Adipocyte (in vitro differentiated cells): ENCODE measurements at regions not wholly inside any gene's neighbourhood (a gene's known extent, or its start where the extent isn't known, plus 50 kb on each side); places are given as distances from the start of the nearest gene placed in this dataset.

ENCODE experiments used
- DNase-seq: peaks from one replicate; pipeline ENCODE4 v3.0.0-alpha.2; 2015; ENCODE audit warnings: low read depth
- H3K27me3 ChIP-seq: replicated peaks from 2 replicates; pipeline ENCODE4 v1.7.0; 2013; ENCODE audit warnings: mild to moderate bottlenecking, low read length, moderate library complexity; ENCODE audit not compliant: control insufficient read depth, insufficient read depth
- H3K36me3 ChIP-seq: 2 replicates; pipeline ENCODE4 v1.7.0; 2013; ENCODE audit warnings: low read length, mild to moderate bottlenecking, moderate library complexity; ENCODE audit not compliant: control insufficient read depth, insufficient read depth, severe bottlenecking
- H3K4me1 ChIP-seq: 2 replicates; pipeline ENCODE4 v1.7.0; 2013; ENCODE audit warnings: mild to moderate bottlenecking, low read length, moderate library complexity; ENCODE audit not compliant: control insufficient read depth, insufficient read depth
- H3K4me3 ChIP-seq: 2 replicates; pipeline ENCODE4 v1.7.0; 2013; ENCODE audit warnings: mild to moderate bottlenecking, low read length, moderate library complexity
- H3K9ac ChIP-seq: 2 replicates; pipeline ENCODE4 v1.7.0; 2013; ENCODE audit warnings: mild to moderate bottlenecking, low read length, moderate library complexity
- H3K9me3 ChIP-seq: 2 replicates; pipeline ENCODE4 v1.7.0; 2013; ENCODE audit warnings: mild to moderate bottlenecking, low read length, moderate library complexity; ENCODE audit not compliant: control insufficient read depth

- Histone ChIP-seq H3K27me3 (peaks cover 9% of the 10 kb centered on the region), H3K36me3 (no peaks in the 10 kb centered on the region), H3K9ac (no peak overlapping the region), H3K9me3 (peaks cover 8% of the 10 kb centered on the region), H3K4me1 (no peaks in the 10 kb centered on the region), H3K4me3 (no peak overlapping the region)
- no peak for DNase-seq
These were observed 225.2 kb downstream of the BUD13 start for GRCh38 chr11:116547571-116547970.

- Histone ChIP-seq H3K4me1 (no peaks in the 10 kb centered on the region), H3K9me3 (peaks cover 8% of the 10 kb centered on the region), H3K36me3 (no peaks in the 10 kb centered on the region), H3K27me3 (peaks cover 21% of the 10 kb centered on the region), H3K4me3 (no peak overlapping the region), H3K9ac (no peak overlapping the region)
- no peak for DNase-seq
These were observed 226.9 kb downstream of the BUD13 start for GRCh38 chr11:116545912-116546311.

- H3K9ac ChIP-seq = no peak overlapping the region
- peaks cover 12% of the 10 kb centered on the region for H3K9me3 ChIP-seq
- no peaks in the 10 kb centered on the region for H3K36me3 ChIP-seq
- DNase-seq = no peak
- peaks cover 26% of the 10 kb centered on the region for H3K27me3 ChIP-seq
- no peaks in the 10 kb centered on the region for H3K4me1 ChIP-seq
- no peak overlapping the region for H3K4me3 ChIP-seq
These were observed 228.1 kb downstream of the BUD13 start for GRCh38 chr11:116544721-116545120.

- no peak overlapping the region for H3K9ac ChIP-seq
- H3K4me1 ChIP-seq = no peaks in the 10 kb centered on the region
- H3K9me3 ChIP-seq = peaks cover 15% of the 10 kb centered on the region
- no peak overlapping the region for H3K4me3 ChIP-seq
- peaks cover 33% of the 10 kb centered on the region for H3K27me3 ChIP-seq
- DNase-seq = no peak
- H3K36me3 ChIP-seq = no peaks in the 10 kb centered on the region
These were observed 228.8 kb downstream of the BUD13 start for GRCh38 chr11:116543911-116544475.

GRCh38 chr11:116543099-116543498 lies 229.7 kb downstream of the BUD13 start:
- peaks cover 41% of the 10 kb centered on the region for H3K27me3 ChIP-seq
- no peak overlapping the region for H3K4me3 ChIP-seq
- H3K9me3 ChIP-seq = peaks cover 10% of the 10 kb centered on the region
- no peaks in the 10 kb centered on the region for H3K36me3 ChIP-seq
- DNase-seq = no peak
- no peak overlapping the region for H3K9ac ChIP-seq
- H3K4me1 ChIP-seq = no peaks in the 10 kb centered on the region

GRCh38 chr11:116542406-116542805 lies 230.4 kb downstream of the BUD13 start:
- H3K9me3 ChIP-seq = peaks cover 10% of the 10 kb centered on the region
- H3K9ac ChIP-seq = no peak overlapping the region
- no peak for DNase-seq
- H3K36me3 ChIP-seq = no peaks in the 10 kb centered on the region
- no peaks in the 10 kb centered on the region for H3K4me1 ChIP-seq
- no peak overlapping the region for H3K4me3 ChIP-seq
- H3K27me3 ChIP-seq = peaks cover 46% of the 10 kb centered on the region

- H3K9me3 ChIP-seq = peaks cover 10% of the 10 kb centered on the region
- H3K4me1 ChIP-seq = no peaks in the 10 kb centered on the region
- H3K36me3 ChIP-seq = no peaks in the 10 kb centered on the region
- DNase-seq = no peak
- peaks cover 51% of the 10 kb centered on the region for H3K27me3 ChIP-seq
- H3K4me3 ChIP-seq = no peak overlapping the region
- no peak overlapping the region for H3K9ac ChIP-seq
These were observed 231.3 kb downstream of the BUD13 start for GRCh38 chr11:116541460-116541859.

GRCh38 chr11:116540645-116541304 lies 232.0 kb downstream of the BUD13 start:
- H3K9me3 ChIP-seq = peaks cover 10% of the 10 kb centered on the region
- DNase-seq = no peak
- H3K27me3 ChIP-seq = peaks cover 53% of the 10 kb centered on the region
- no peaks in the 10 kb centered on the region for H3K4me1 ChIP-seq
- H3K36me3 ChIP-seq = no peaks in the 10 kb centered on the region
- no peak overlapping the region for H3K4me3 ChIP-seq
- no peak overlapping the region for H3K9ac ChIP-seq

GRCh38 chr11:116539836-116540418 lies 232.9 kb downstream of the BUD13 start:
- no peaks in the 10 kb centered on the region for H3K4me1 ChIP-seq
- DNase-seq = no peak
- no peak overlapping the region for H3K4me3 ChIP-seq
- peaks cover 55% of the 10 kb centered on the region for H3K27me3 ChIP-seq
- H3K9ac ChIP-seq = no peak overlapping the region
- H3K36me3 ChIP-seq = no peaks in the 10 kb centered on the region
- peaks cover 10% of the 10 kb centered on the region for H3K9me3 ChIP-seq

- peaks cover 62% of the 10 kb centered on the region for H3K27me3 ChIP-seq
- H3K9ac ChIP-seq = no peak overlapping the region
These were observed 233.6 kb downstream of the BUD13 start for GRCh38 chr11:116539211-116539610.

GRCh38 chr11:116538677-116539076 lies 234.1 kb downstream of the BUD13 start:
- H3K9ac ChIP-seq = no peak overlapping the region
- no peak for DNase-seq
- no peaks in the 10 kb centered on the region for H3K36me3 ChIP-seq
- no peaks in the 10 kb centered on the region for H3K4me1 ChIP-seq
- no peak overlapping the region for H3K4me3 ChIP-seq
- peaks cover 64% of the 10 kb centered on the region for H3K27me3 ChIP-seq
- peaks cover 10% of the 10 kb centered on the region for H3K9me3 ChIP-seq

More at GRCh38 chr11:116539211-116539610, 233.6 kb downstream of the BUD13 start:
- no peak for DNase-seq
- no peaks in the 10 kb centered on the region for H3K36me3 ChIP-seq
- no peak overlapping the region for H3K4me3 ChIP-seq
- peaks cover 10% of the 10 kb centered on the region for H3K9me3 ChIP-seq
- no peaks in the 10 kb centered on the region for H3K4me1 ChIP-seq
